Body of pancreas (tissue), 4 donors: ENCODE measurements at regions not wholly inside any gene's neighbourhood (a gene's known extent, or its start where the extent isn't known, plus 50 kb on each side); places are given as distances from the start of the nearest gene placed in this dataset.

ENCODE experiments used
- CTCF ChIP-seq, 7 experiments: fragments of 450-650 bp in 4 of 7; fragments of 200-600 bp in 3 of 7; sonication (generic) in 3 of 7; IDR thresholded peaks; one replicate each; pipeline ENCODE4 v1.5.1; 2016 to 2019; ENCODE audit warnings: antibody characterized with exemption in 7 of 7
- POLR2A ChIP-seq, 3 donors: fragments of 450-650 bp; IDR thresholded peaks; one replicate each; pipeline ENCODE4 v1.6.1; 2016; ENCODE audit warnings: antibody characterized with exemption in 3 of 3, mild to moderate bottlenecking in 2 of 3

- TF ChIP-seq CTCF (IDR thresholded peaks at IDR 0.05) = no peak
- TF ChIP-seq POLR2A (IDR thresholded peaks at IDR 0.05) = no peak
Observed at GRCh38 chr5:173430394-173430793, 102.2 kb upstream of the STC2 start.
